HepG2 (cell line): ENCODE measurements at regions not wholly inside any gene's neighbourhood (a gene's known extent, or its start where the extent isn't known, plus 50 kb on each side); places are given as distances from the start of the nearest gene placed in this dataset.

Experiments
- ATAC-seq: fragments of 200-7000 bp; cut with Tn5 transposase; 3 replicates; pipeline ENCODE4 v1.9.1; 2020; ENCODE audit warnings: mild to moderate bottlenecking, moderate library complexity
- BruUV-seq: library from RNA; stranded (reverse); fragments of 400-500 nt; replicated peaks from 2 replicates; lab custom pipeline; 2021; lab: Mats Ljungman, UMichigan
- CTCF ChIA-PET: fragments of 300-600 bp; formaldehyde crosslinking; extraction: SDS; loops from one replicate; lab custom pipeline; 2021; ENCODE audit warnings: low total read pairs, inconsistent platforms, low intra/inter-chr PET ratio; lab: Yijun Ruan, JAX
- POLR2A ChIA-PET: fragments of 350-600 bp; sonication (Branson Sonifier 250); formaldehyde crosslinking; loops from one replicate; lab custom pipeline; 2020; ENCODE audit warnings: antibody characterized with exemption, inconsistent platforms; lab: Yijun Ruan, JAX
- DNase-seq: peaks from one replicate; pipeline ENCODE4 v3.0.0-alpha.2; 2015; ENCODE audit warnings: low spot score
- FAIRE-seq: peaks from 3 replicates; lab custom pipeline; 2011; peaks lifted over from hg19 to GRCh38; lab: Jason Lieb, UNC
- H2AFZ ChIP-seq: one replicate; pipeline ENCODE4 v1.6.1; 2011; ENCODE audit warnings: low read length, inconsistent platforms
- H3K27ac ChIP-seq: fragments of 300-600 bp; 3 replicates; pipeline ENCODE4 v1.8.0; 2011; ENCODE audit warnings: mixed run types, mild to moderate bottlenecking, mixed read lengths, low read length, inconsistent platforms; ENCODE audit not compliant: insufficient read depth; ENCODE audit errors: extremely low read length
- H3K27me3 ChIP-seq, 2 experiments: fragments of 200-600 bp in 1 of 2; 2 replicates in 1 of 2; 3 replicates in 1 of 2; pipeline versions ENCODE4 v1.6.0 to v1.8.0; 2011; ENCODE audit warnings: low read length in 2 of 2, mild to moderate bottlenecking in 2 of 2, moderate library complexity in 2 of 2, inconsistent platforms in 1 of 2; ENCODE audit not compliant: insufficient read depth in 2 of 2, control insufficient read depth in 1 of 2
- H3K36me3 ChIP-seq, 2 experiments: fragments of 200-600 bp in 1 of 2; replicated peaks in 1 of 2; 2 replicates in 1 of 2; 3 replicates in 1 of 2; pipeline versions ENCODE4 v1.5.1 to v1.8.0; 2011; ENCODE audit warnings: low read length in 2 of 2, inconsistent platforms in 1 of 2; ENCODE audit not compliant: insufficient read depth in 2 of 2, control insufficient read depth in 1 of 2
- H3K4me1 ChIP-seq: 2 replicates; pipeline ENCODE4 v1.5.1; 2012; ENCODE audit warnings: low read length, inconsistent platforms; ENCODE audit not compliant: insufficient read depth
- H3K4me2 ChIP-seq: 2 replicates; pipeline ENCODE4 v1.6.0; 2011; ENCODE audit warnings: low read depth, low read length, inconsistent platforms
- H3K4me3 ChIP-seq, 3 experiments: fragments of 200-600 bp in 1 of 3; sonication (generic), shearing (Covaris generic) in 1 of 3; replicated peaks in 1 of 3; 2 replicates each; pipeline ENCODE4 v1.5.1; 2011 to 2016; ENCODE audit warnings: low read length in 3 of 3, inconsistent platforms in 2 of 3, low read depth in 2 of 3, mild to moderate bottlenecking in 2 of 3, control low read depth in 1 of 3, mixed read lengths in 1 of 3; ENCODE audit not compliant: insufficient read depth in 1 of 3
- H3K79me2 ChIP-seq: one replicate; pipeline ENCODE4 v1.6.1; 2011; ENCODE audit warnings: low read length, inconsistent platforms; ENCODE audit not compliant: insufficient read depth
- H3K9ac ChIP-seq: 2 replicates; pipeline ENCODE4 v1.6.0; 2011; ENCODE audit warnings: mild to moderate bottlenecking, low read depth, low read length, inconsistent platforms; ENCODE audit not compliant: insufficient read depth
- H3K9me3 ChIP-seq: 2 replicates; pipeline ENCODE4 v1.5.1; 2012; ENCODE audit warnings: mild to moderate bottlenecking, low read length
- H4K20me1 ChIP-seq: 2 replicates; pipeline ENCODE4 v1.6.0; 2011; ENCODE audit warnings: inconsistent platforms, mild to moderate bottlenecking, low read length, moderate library complexity; ENCODE audit not compliant: insufficient read depth
- ATM ChIP-seq: fragments of 450-650 bp; IDR thresholded peaks from 2 replicates; pipeline ENCODE4 v1.7.1; 2017; ENCODE audit warnings: mild to moderate bottlenecking, borderline replicate concordance
- ISX ChIP-seq: sonication (generic); formaldehyde crosslinking; conservative IDR thresholded peaks from 2 replicates; pipeline ENCODE4 v1.5.0; 2020; ENCODE audit warnings: missing genetic modification reagents
- KDM3A ChIP-seq: IDR thresholded peaks from 2 replicates; pipeline ENCODE4 v1.6.1; 2018; ENCODE audit warnings: low read depth, missing compliant biosample characterization
- KDM5B ChIP-seq: sonication (generic); formaldehyde crosslinking; IDR thresholded peaks from 2 replicates; pipeline ENCODE4 v1.4.0; 2020; ENCODE audit warnings: missing genetic modification reagents, mild to moderate bottlenecking, borderline replicate concordance
- KMT2A ChIP-seq: sonication (generic); formaldehyde crosslinking; IDR thresholded peaks from 2 replicates; pipeline ENCODE4 v1.4.0; 2020; ENCODE audit warnings: missing genetic modification reagents
- MTF1 ChIP-seq: sonication (generic); formaldehyde crosslinking; IDR thresholded peaks from 2 replicates; pipeline ENCODE4 v1.5.0; 2020; ENCODE audit warnings: missing genetic modification reagents
- PAX8 ChIP-seq: sonication (generic); formaldehyde crosslinking; IDR thresholded peaks from 2 replicates; pipeline ENCODE4 v1.8.0; 2022; ENCODE audit warnings: mild to moderate bottlenecking, missing genetic modification reagents, borderline replicate concordance
- SKI ChIP-seq: fragments of 450-650 bp; IDR thresholded peaks from one replicate; pipeline ENCODE4 v1.6.1; 2018; ENCODE audit warnings: mild to moderate bottlenecking; ENCODE audit not compliant: partially characterized antibody
- STAG1 ChIP-seq: sonication (generic); formaldehyde crosslinking; IDR thresholded peaks from 2 replicates; pipeline ENCODE4 v1.4.0; 2020; ENCODE audit warnings: missing genetic modification reagents
- TAF1 ChIP-seq: sonication (generic); formaldehyde crosslinking; IDR thresholded peaks from 2 replicates; pipeline ENCODE4 v1.4.0; 2020; ENCODE audit warnings: missing genetic modification reagents
- ZBTB7B ChIP-seq: sonication (generic); formaldehyde crosslinking; IDR thresholded peaks from 2 replicates; pipeline ENCODE4 v1.4.0; 2020; ENCODE audit warnings: missing genetic modification reagents
- ZFP91 ChIP-seq: sonication (generic); formaldehyde crosslinking; IDR thresholded peaks from 2 replicates; pipeline ENCODE4 v1.9.0; 2022; ENCODE audit warnings: missing genetic modification reagents, mild to moderate bottlenecking, borderline replicate concordance
- ZNF781 ChIP-seq: sonication (generic); formaldehyde crosslinking; IDR thresholded peaks from 2 replicates; pipeline ENCODE4 v1.5.1; 2020; ENCODE audit warnings: borderline replicate concordance, mild to moderate bottlenecking, missing genetic modification reagents; ENCODE audit errors: not compliant biosample characterization
- ZNF800 ChIP-seq: sonication (generic); formaldehyde crosslinking; IDR thresholded peaks from 2 replicates; pipeline ENCODE4 v1.4.0; 2020; ENCODE audit warnings: missing genetic modification reagents
- ZNF883 ChIP-seq: sonication (generic); formaldehyde crosslinking; IDR thresholded peaks from 2 replicates; pipeline ENCODE4 v1.5.1; 2020; ENCODE audit warnings: mild to moderate bottlenecking, missing genetic modification reagents; ENCODE audit errors: not compliant biosample characterization
- ZSCAN30 ChIP-seq: sonication (generic); formaldehyde crosslinking; IDR thresholded peaks from 2 replicates; pipeline ENCODE4 v1.5.0; 2020; ENCODE audit warnings: mild to moderate bottlenecking, missing genetic modification reagents
- WGBS: methylation state at CpG from one replicate; pipeline ENCODE4 v1.1.6; 2017; ENCODE audit warnings: low lambda C conversion rate; 5-methylcytosine and 5-hydroxymethylcytosine counted together
- in situ Hi-C: cut with HindIII; loops from 2 replicates; pipeline ENCODE4 v1.10.0; 2017; ENCODE audit warnings: low pct_unique_long_range_greater_than_20kb; ENCODE audit not compliant: extremely low pct_ligation_motif_present
- intact Hi-C: fragments of 100-400 bp; cut with micrococcal nuclease; formaldehyde crosslinking; loops from one replicate; pipeline ENCODE4 v1.10.0; 2022; ENCODE audit not compliant: unreplicated experiment
- TF ChIP-seq, protein P1 (sequence below): sonication (generic); formaldehyde crosslinking; IDR thresholded peaks from 2 replicates; pipeline ENCODE4 v1.8.1; 2023; ENCODE audit warnings: mild to moderate bottlenecking, moderate library complexity, missing genetic modification reagents
- TF ChIP-seq, protein P2 (sequence below): sonication (generic); formaldehyde crosslinking; IDR thresholded peaks from 2 replicates; pipeline ENCODE4 v1.5.0; 2020; ENCODE audit warnings: missing genetic modification reagents, mild to moderate bottlenecking, borderline replicate concordance

DNA sequence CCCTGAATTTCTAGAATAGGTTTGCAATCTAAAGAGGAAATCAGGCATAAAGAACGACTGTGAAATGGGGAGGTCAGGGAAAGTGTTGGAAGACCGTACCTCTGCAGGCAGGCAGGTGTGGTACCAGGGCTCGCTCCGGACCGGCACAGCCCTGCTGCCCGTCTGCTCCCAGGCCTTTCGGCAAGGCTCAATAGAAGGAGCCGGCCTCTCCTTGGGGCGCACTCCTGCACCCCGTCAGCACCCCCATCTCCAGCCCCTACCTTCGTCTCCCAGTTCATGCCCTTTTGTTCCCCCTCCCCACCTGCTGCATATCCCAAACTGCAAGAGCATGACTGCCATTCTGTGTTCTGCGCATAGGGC lies 139.8 kb upstream of the SOX1 start (continued):
- TF ChIP-seq ZNF800 (CRISPR knock-in tag) = no peak

- Histone ChIP-seq H3K4me2 (no peak overlapping the region), H3K4me1 (no peaks in the 10 kb centered on the region), H3K79me2 (no peaks in the 10 kb centered on the region), H2AFZ (no peak overlapping the region), H3K9ac (no peak overlapping the region), H3K4me3 (no peak overlapping the region), H4K20me1 (no peaks in the 10 kb centered on the region), H3K9me3 (no peaks in the 10 kb centered on the region), H3K27me3 (peaks cover 3 to 41% of the 10 kb centered on the region in 2 experiments; a peak in 3 of 5 replicates), H3K36me3 (no peaks in the 10 kb centered on the region), H3K27ac (no peak overlapping the region)
- ChIA-PET POLR2A (no interaction called here), CTCF (no interaction called here)
- DNase-seq (no peak), ATAC-seq (peak; percentile 56; the same call in 2 of the 3 replicates), FAIRE-seq (no peak)
- BruUV-seq = no TSS peak
- intact Hi-C loops = no loop called here
- in situ Hi-C loops = no loop called here
- 0% methylated on average over 5 of the region's 8 CpGs for WGBS
- TF ChIP-seq ISX = no peak
- TF ChIP-seq TAF1 (CRISPR knock-in tag) = no peak
- TF ChIP-seq ZSCAN30 (CRISPR knock-in tag) = no peak
- TF ChIP-seq ZNF883 (CRISPR knock-in tag) = no peak
- no peak for TF ChIP-seq ATM
- TF ChIP-seq PAX8 (CRISPR knock-in tag) = no peak
- TF ChIP-seq, protein P1, sequence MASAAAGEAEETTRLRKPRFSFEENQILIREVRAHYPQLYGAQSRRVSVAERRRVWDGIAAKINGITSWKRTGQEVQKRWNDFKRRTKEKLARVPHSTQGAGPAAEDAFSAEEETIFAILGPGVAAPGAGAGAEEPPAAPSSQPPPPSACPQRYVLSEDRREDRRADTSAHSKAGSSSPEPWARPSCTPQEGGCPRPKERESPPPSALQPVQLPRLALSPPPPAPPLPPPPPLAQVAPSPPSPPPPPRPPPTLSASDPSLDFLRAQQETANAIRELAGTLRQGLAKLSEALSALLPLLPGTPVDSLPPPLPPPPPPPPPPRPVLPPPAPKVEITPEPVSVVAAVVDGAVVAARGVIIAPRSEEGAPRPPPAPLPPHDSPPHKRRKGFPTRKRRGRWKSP (CRISPR knock-in tag) = no peak
- TF ChIP-seq STAG1 = no peak
- TF ChIP-seq ZFP91 (CRISPR knock-in tag) = no peak
- no peak for TF ChIP-seq ZNF781
- no peak for TF ChIP-seq ZBTB7B (CRISPR knock-in tag)
- TF ChIP-seq SKI = no peak
- TF ChIP-seq MTF1 (CRISPR knock-in tag) = no peak
- no peak for TF ChIP-seq KDM3A (CRISPR knock-in tag)
- TF ChIP-seq, protein P2, sequence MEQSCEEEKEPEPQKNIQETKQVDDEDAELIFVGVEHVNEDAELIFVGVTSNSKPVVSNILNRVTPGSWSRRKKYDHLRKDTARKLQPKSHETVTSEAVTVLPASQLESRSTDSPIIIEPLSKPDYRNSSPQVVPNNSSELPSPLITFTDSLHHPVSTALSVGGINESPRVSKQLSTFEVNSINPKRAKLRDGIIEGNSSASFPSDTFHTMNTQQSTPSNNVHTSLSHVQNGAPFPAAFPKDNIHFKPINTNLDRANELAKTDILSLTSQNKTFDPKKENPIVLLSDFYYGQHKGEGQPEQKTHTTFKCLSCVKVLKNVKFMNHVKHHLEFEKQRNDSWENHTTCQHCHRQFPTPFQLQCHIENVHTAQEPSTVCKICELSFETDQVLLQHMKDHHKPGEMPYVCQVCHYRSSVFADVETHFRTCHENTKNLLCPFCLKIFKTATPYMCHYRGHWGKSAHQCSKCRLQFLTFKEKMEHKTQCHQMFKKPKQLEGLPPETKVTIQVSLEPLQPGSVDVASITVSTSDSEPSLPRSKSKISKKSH (CRISPR knock-in tag) = no peak
- TF ChIP-seq KMT2A (CRISPR knock-in tag) = no peak
- no peak for TF ChIP-seq KDM5B (CRISPR knock-in tag)
Measured at GRCh38 chr13:111929036-111929616, 137.8 kb upstream of the SOX1 start.
